VCaP (cell line): ENCODE measurements at regions not wholly inside any gene's neighbourhood (a gene's known extent, or its start where the extent isn't known, plus 50 kb on each side); places are given as distances from the start of the nearest gene placed in this dataset.

Experiments used
- H3K27ac ChIP-seq: fragments of 450-650 bp; 2 replicates; pipeline ENCODE4 v1.5.1; 2017
- TF ChIP-seq, protein P1 (sequence below): fragments of 450-650 bp; conservative IDR thresholded peaks from 2 replicates; pipeline ENCODE4 v1.5.1; 2017; ENCODE audit warnings: mild to moderate bottlenecking, moderate library complexity

DNA sequence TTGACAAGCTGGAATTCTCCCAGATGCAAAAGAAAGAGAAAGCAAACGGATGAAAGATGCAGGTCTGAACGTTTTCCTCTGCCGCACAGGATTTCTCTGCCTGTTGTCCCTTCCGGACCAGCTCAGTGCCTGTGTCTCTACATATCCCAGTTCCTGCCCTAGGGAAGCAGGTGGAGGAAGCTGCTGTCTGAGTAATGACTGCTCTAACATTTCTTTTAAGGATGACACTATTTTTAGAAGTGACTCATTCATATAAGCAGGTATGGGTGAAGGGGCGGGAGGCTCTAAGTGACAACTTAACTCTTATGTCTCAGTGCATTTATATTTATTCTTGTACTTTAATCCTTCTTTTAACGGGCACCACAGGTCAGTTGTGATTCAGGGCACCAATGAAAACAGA lies 128.8 kb downstream of the SLC24A2 start:
- no peak overlapping the region for H3K27ac ChIP-seq
- TF ChIP-seq, protein P1, sequence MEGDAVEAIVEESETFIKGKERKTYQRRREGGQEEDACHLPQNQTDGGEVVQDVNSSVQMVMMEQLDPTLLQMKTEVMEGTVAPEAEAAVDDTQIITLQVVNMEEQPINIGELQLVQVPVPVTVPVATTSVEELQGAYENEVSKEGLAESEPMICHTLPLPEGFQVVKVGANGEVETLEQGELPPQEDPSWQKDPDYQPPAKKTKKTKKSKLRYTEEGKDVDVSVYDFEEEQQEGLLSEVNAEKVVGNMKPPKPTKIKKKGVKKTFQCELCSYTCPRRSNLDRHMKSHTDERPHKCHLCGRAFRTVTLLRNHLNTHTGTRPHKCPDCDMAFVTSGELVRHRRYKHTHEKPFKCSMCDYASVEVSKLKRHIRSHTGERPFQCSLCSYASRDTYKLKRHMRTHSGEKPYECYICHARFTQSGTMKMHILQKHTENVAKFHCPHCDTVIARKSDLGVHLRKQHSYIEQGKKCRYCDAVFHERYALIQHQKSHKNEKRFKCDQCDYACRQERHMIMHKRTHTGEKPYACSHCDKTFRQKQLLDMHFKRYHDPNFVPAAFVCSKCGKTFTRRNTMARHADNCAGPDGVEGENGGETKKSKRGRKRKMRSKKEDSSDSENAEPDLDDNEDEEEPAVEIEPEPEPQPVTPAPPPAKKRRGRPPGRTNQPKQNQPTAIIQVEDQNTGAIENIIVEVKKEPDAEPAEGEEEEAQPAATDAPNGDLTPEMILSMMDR, result no peak

DNA sequence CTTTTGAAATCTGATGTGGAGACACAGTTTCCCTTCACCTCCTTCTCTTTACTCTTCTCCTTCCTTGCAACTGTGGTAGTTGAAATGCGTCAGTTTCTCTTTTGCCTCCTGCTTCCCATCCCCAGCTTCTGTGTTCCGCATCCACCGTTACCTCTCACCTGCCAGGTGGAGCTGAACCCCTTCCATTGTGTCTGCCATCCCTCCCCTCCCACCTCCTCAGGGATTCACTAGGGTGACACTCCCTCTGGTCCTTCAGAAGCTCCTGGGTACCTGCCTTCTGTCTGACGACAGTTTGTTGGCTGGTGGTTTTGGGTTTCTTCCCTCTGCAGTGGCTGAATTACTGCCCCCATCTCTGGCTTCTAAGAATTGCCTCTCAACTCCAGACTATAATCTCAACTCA lies 132.1 kb downstream of the SLC24A2 start:
- TF ChIP-seq, protein P1, result no peak
- H3K27ac ChIP-seq, result no peak overlapping the region

DNA sequence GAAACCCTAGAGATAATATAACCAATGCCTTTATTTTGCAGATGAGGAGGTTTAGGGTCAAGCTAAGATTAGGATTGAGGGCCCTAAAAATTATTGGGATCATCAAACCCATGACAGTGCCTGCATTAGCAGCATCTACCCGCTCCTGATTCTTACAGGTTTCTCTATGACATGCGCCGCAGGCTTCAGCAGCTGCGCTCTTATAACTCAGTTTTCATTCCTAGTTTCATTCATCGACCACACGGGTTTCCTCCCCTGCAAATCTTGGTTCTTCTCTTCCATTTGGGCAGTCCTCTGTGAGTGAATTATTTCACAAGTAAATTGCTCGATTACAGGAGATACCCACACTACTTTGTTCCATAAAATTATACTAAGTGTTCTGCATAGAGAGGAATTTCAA lies 137.2 kb downstream of the SLC24A2 start:
- H3K27ac ChIP-seq, result no peak overlapping the region
- TF ChIP-seq, protein P1, result no peak

DNA sequence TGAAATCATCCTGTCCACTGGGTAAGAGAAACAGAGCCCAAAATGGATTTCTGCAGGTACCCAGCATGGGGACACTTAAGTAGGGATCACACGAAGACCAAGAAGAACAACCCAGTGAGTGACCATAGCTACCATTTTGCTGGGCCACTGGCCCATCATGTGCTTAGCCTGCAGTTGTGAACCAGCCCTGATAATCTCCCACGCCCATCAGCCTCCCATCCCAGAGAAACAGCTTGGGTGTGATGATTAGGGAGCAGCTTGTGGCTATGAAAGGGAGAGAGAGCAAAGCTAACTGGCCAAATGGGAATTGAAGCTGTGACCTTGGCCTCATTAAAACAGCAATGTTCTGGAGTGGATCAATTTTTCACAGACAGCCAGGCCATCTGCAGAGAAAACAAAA lies 138.5 kb downstream of the SLC24A2 start:
- TF ChIP-seq, protein P1, result no peak
- H3K27ac ChIP-seq, result no peak overlapping the region

DNA sequence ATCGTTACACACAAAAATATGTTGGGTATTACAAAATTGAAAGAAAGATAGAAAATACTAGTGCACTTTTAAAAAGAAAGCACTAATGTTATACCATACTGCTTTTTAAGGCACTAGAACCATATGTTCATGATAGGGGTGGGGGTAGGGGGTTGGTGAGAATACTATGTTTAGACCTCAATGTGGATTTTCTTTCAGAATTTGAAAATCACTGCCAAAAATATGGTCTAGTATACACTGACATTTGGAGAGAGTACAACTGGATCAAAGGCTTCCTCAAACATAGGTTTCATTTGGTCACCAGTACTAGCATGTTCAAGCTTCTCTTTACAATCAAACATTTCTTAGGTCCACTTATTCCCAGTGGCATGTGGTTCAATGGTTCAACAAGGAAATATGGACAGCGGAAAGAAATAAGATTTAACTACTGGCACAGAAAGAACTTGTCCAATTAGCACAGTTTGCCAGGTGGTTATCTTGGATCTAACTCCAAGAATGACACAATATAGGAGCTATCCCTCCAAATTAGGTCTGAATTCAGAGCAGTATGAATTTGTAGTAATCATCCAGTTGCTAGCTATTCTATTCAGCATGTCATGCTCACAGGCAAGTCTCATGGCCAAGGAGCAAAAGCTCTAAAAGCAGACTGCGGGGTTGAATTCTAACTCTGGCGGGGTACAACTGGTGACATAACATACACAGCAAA lies 139.3 kb downstream of the SLC24A2 start:
- TF ChIP-seq, protein P1, result no peak
- H3K27ac ChIP-seq, result no peak overlapping the region

DNA sequence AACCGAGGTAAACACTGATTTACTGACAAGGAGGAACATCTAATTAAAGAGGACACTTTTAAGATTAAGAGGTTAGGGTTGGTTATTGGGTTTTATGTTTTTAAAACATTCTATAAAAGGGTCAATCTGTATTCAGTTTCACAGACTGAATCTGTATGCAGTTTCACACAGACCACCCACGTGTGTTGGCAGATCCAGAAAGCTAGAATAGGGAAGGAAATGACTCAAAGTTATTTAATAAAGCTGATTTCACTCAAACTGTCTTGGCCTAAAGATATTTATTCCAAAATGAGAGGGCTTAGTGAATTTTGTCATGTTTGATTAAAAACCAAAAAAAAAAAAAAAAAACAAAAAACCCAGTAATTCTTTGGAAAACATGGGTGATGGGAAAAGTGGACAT lies 140.2 kb downstream of the SLC24A2 start:
- TF ChIP-seq, protein P1, result no peak
- no peak overlapping the region for H3K27ac ChIP-seq

DNA sequence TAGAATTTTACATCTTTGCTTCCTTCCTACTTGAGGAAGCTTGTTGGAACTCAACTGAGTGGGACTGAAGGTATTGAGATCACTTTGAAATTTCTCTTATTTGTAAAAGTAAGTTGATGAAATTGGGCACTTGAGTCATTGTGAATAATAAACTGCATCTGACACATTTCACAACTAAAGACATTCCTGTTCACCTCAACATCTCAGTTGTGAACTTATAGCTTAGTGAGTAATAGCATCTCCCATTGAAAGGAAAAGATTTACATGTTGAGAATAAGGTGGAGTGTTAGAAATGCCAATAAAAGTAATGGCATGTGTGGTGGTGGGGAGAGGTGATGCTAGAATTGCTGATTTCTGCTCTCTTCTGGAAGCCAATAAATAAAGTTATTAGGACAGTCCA lies 145.0 kb downstream of the SLC24A2 start:
- TF ChIP-seq, protein P1, result no peak
- no peak overlapping the region for H3K27ac ChIP-seq
